ENCODE measurements at regions not wholly inside any gene's neighbourhood (a gene's known extent, or its start where the extent isn't known, plus 50 kb on each side); places are given as distances from the start of the nearest gene placed in this dataset.

GRCh38 chr4:111209706-111210105, 586.8 kb upstream of the PITX2 start:
- no peak overlapping the region for H3K27ac Mint-ChIP-seq (ENCODE audit: unreplicated experiment)
- no peaks in the 10 kb centered on the region for H3K4me1 Mint-ChIP-seq (ENCODE audit: low read depth, unreplicated experiment)
- TF ChIP-seq CTCF (IDR thresholded peaks at IDR 0.05; ENCODE audit: insufficient read depth in 1 of 2, low read depth in 1 of 2, low read length in 1 of 2, severe bottlenecking in 1 of 2, unreplicated experiment in 1 of 2): no peak
- ChIA-PET POLR2A (no interaction called here), CTCF (no interaction called here)
- 0 out of 2 replicates have a peak, but pooled peaks cover 5% of the 10 kb centered on the region for H3K4me1 ChIP-seq
- BruUV-seq (replicated peaks): no TSS peak
- no peaks in the 10 kb centered on the region for H3K9me3 ChIP-seq
- H3K36me3 Mint-ChIP-seq (ENCODE audit: insufficient read depth, unreplicated experiment): no peaks in the 10 kb centered on the region
- H3K27me3 Mint-ChIP-seq (ENCODE audit: insufficient read depth, unreplicated experiment): no peaks in the 10 kb centered on the region
- DNase-seq: no peak
- intact Hi-C loops (cut with micrococcal nuclease; ENCODE audit: unreplicated experiment): no loop called here
- H3K9me3 Mint-ChIP-seq (ENCODE audit: unreplicated experiment): no peaks in the 10 kb centered on the region
- H3K4me3 ChIP-seq (ENCODE audit: low read depth, low read length): no peak overlapping the region
- no peaks in the 10 kb centered on the region for H3K36me3 ChIP-seq (ENCODE audit: control insufficient read depth, insufficient read depth, low read length)
- H3K27me3 ChIP-seq (replicated peaks; ENCODE audit: control insufficient read depth, insufficient read depth, low read length): no peaks in the 10 kb centered on the region; the same call in 1 of the 2 replicates
- H3K4me3 Mint-ChIP-seq (ENCODE audit: unreplicated experiment): no peak overlapping the region

- intact Hi-C loops (cut with micrococcal nuclease; ENCODE audit: unreplicated experiment): no loop called here
- H3K4me1 ChIP-seq: 0 out of 2 replicates have a peak, but pooled peaks cover 5% of the 10 kb centered on the region
- H3K36me3 ChIP-seq (ENCODE audit: control insufficient read depth, insufficient read depth, low read length): no peaks in the 10 kb centered on the region
- H3K27ac Mint-ChIP-seq (ENCODE audit: unreplicated experiment): no peak overlapping the region
- CTCF ChIA-PET: no interaction called here
- no peak for TF ChIP-seq CTCF (IDR thresholded peaks at IDR 0.05; ENCODE audit: insufficient read depth in 1 of 2, low read depth in 1 of 2, low read length in 1 of 2, severe bottlenecking in 1 of 2, unreplicated experiment in 1 of 2)
- no peaks in the 10 kb centered on the region for H3K9me3 ChIP-seq
- no peaks in the 10 kb centered on the region for H3K36me3 Mint-ChIP-seq (ENCODE audit: insufficient read depth, unreplicated experiment)
- no peak overlapping the region for H3K4me3 Mint-ChIP-seq (ENCODE audit: unreplicated experiment)
- POLR2A ChIA-PET: no interaction called here
- H3K9me3 Mint-ChIP-seq (ENCODE audit: unreplicated experiment): no peaks in the 10 kb centered on the region
- H3K4me3 ChIP-seq (ENCODE audit: low read depth, low read length): no peak overlapping the region
- BruUV-seq (replicated peaks): no TSS peak
- DNase-seq: no peak
- no peaks in the 10 kb centered on the region; the same call in 1 of the 2 replicates for H3K27me3 ChIP-seq (replicated peaks; ENCODE audit: control insufficient read depth, insufficient read depth, low read length)
- no peaks in the 10 kb centered on the region for H3K27me3 Mint-ChIP-seq (ENCODE audit: insufficient read depth, unreplicated experiment)
- no peaks in the 10 kb centered on the region for H3K4me1 Mint-ChIP-seq (ENCODE audit: low read depth, unreplicated experiment)
Observed at GRCh38 chr4:111210595-111210994, 587.7 kb upstream of the PITX2 start.

- DNase-seq: no peak
- Histone ChIP-seq H3K9me3 (no peaks in the 10 kb centered on the region), H3K36me3 (ENCODE audit: control insufficient read depth, insufficient read depth, low read length) (no peaks in the 10 kb centered on the region), H3K27me3 (replicated peaks; ENCODE audit: control insufficient read depth, insufficient read depth, low read length) (no peaks in the 10 kb centered on the region; the same call in 1 of the 2 replicates), H3K4me1 (0 out of 2 replicates have a peak, but pooled peaks cover 5% of the 10 kb centered on the region), H3K4me3 (ENCODE audit: low read depth, low read length) (no peak overlapping the region)
- no peaks in the 10 kb centered on the region for H3K36me3 Mint-ChIP-seq (ENCODE audit: insufficient read depth, unreplicated experiment)
- no peaks in the 10 kb centered on the region for H3K4me1 Mint-ChIP-seq (ENCODE audit: low read depth, unreplicated experiment)
- no TSS peak for BruUV-seq (replicated peaks)
- no peak for TF ChIP-seq CTCF (IDR thresholded peaks at IDR 0.05; ENCODE audit: insufficient read depth in 1 of 2, low read depth in 1 of 2, low read length in 1 of 2, severe bottlenecking in 1 of 2, unreplicated experiment in 1 of 2)
- H3K4me3 Mint-ChIP-seq (ENCODE audit: unreplicated experiment): no peak overlapping the region
- POLR2A ChIA-PET: no interaction called here
- no peak overlapping the region for H3K27ac Mint-ChIP-seq (ENCODE audit: unreplicated experiment)
- H3K27me3 Mint-ChIP-seq (ENCODE audit: insufficient read depth, unreplicated experiment): no peaks in the 10 kb centered on the region
- CTCF ChIA-PET: no interaction called here
- no peaks in the 10 kb centered on the region for H3K9me3 Mint-ChIP-seq (ENCODE audit: unreplicated experiment)
- intact Hi-C loops (cut with micrococcal nuclease; ENCODE audit: unreplicated experiment): no loop called here
Observed at GRCh38 chr4:111213531-111213930, 590.7 kb upstream of the PITX2 start.
